HG03066 (cell line): ENCODE measurements at regions not wholly inside any gene's neighbourhood (a gene's known extent, or its start where the extent isn't known, plus 50 kb on each side); places are given as distances from the start of the nearest gene placed in this dataset.
"Not testable (repeated sequence)": the region's sequence is repeated elsewhere in the genome, so short reads cannot be mapped to it uniquely, and the experiment has no call there.

Experiments
- ATAC-seq: cut with Tn5 transposase; IDR thresholded peaks from one replicate; pipeline ENCODE4 v1.9.1; 2021; ENCODE audit warnings: low read depth; ENCODE audit not compliant: unreplicated experiment

GRCh38 chr15:100764778-100765466, 114.7 kb upstream of the ALDH1A3 start:
- ATAC-seq, result no peak

- ATAC-seq, result no peak
Observed at GRCh38 chr15:100765467-100766241, 114.0 kb upstream of the ALDH1A3 start.

GRCh38 chr15:100766243-100767000, 113.2 kb upstream of the ALDH1A3 start:
- no peak for ATAC-seq

GRCh38 chr15:100767001-100767825, 112.4 kb upstream of the ALDH1A3 start:
- no peak for ATAC-seq

- ATAC-seq, result no peak
Observed at GRCh38 chr15:100768501-100768931, 111.1 kb upstream of the ALDH1A3 start.

GRCh38 chr15:100769043-100769974, 110.3 kb upstream of the ALDH1A3 start:
- ATAC-seq, result no peak

GRCh38 chr15:100769975-100770340, 109.7 kb upstream of the ALDH1A3 start:
- ATAC-seq, result no peak

- ATAC-seq, result no peak
Observed at GRCh38 chr15:100770661-100771584, 108.7 kb upstream of the ALDH1A3 start.

GRCh38 chr15:100771746-100772145, 107.9 kb upstream of the ALDH1A3 start:
- no peak for ATAC-seq

- no peak for ATAC-seq
Observed at GRCh38 chr15:100772478-100772877, 107.2 kb upstream of the ALDH1A3 start.

- no peak for ATAC-seq
Observed at GRCh38 chr15:100772892-100773520, 106.6 kb upstream of the ALDH1A3 start.

- not testable (repeated sequence) for ATAC-seq
Observed at GRCh38 chr15:100774044-100774443, 105.6 kb upstream of the ALDH1A3 start.

- ATAC-seq, result no peak
Observed at GRCh38 chr15:100775581-100776185, 103.9 kb upstream of the ALDH1A3 start.

GRCh38 chr15:100777821-100778220, 101.8 kb upstream of the ALDH1A3 start:
- ATAC-seq, result no peak

GRCh38 chr15:100778831-100779288, 100.8 kb upstream of the ALDH1A3 start:
- ATAC-seq, result no peak

GRCh38 chr15:100779331-100780207, 100.1 kb upstream of the ALDH1A3 start:
- no peak for ATAC-seq
